ENCODE measurements at regions not wholly inside any gene's neighbourhood (a gene's known extent, or its start where the extent isn't known, plus 50 kb on each side); places are given as distances from the start of the nearest gene placed in this dataset.

DNA sequence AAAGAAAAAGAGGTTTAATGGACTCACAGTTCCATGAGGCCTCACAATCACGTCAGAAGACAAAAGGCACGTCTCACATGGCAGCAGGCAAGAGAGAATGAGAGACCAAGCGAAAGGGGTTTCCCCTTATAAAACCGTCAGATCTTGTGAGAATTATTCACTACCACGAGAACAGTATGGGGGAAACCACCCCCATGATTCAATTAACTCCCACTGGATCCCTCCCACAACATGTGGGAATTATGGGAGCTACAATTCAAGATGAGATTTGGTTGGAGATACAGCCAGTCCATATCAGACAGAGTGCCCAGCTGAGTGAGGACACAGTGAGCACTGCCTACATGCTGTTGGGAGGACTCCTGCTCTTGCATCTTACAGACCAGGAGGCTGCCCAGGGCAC is 148.4 kb downstream of the TEX36 start:
- TF ChIP-seq, protein P1, sequence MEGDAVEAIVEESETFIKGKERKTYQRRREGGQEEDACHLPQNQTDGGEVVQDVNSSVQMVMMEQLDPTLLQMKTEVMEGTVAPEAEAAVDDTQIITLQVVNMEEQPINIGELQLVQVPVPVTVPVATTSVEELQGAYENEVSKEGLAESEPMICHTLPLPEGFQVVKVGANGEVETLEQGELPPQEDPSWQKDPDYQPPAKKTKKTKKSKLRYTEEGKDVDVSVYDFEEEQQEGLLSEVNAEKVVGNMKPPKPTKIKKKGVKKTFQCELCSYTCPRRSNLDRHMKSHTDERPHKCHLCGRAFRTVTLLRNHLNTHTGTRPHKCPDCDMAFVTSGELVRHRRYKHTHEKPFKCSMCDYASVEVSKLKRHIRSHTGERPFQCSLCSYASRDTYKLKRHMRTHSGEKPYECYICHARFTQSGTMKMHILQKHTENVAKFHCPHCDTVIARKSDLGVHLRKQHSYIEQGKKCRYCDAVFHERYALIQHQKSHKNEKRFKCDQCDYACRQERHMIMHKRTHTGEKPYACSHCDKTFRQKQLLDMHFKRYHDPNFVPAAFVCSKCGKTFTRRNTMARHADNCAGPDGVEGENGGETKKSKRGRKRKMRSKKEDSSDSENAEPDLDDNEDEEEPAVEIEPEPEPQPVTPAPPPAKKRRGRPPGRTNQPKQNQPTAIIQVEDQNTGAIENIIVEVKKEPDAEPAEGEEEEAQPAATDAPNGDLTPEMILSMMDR (conservative IDR thresholded peaks at IDR 0.05; ENCODE audit: low read length), result no peak
- TF ChIP-seq EZH2phosphoT487 (IDR thresholded peaks at IDR 0.05; ENCODE audit: borderline replicate concordance), result no peak
